Erythroblast (primary cell): ENCODE measurements at regions not wholly inside any gene's neighbourhood (a gene's known extent, or its start where the extent isn't known, plus 50 kb on each side); places are given as distances from the start of the nearest gene placed in this dataset.
"Not testable (repeated sequence)": the region's sequence is repeated elsewhere in the genome, so short reads cannot be mapped to it uniquely, and the experiment has no call there.

Experiments
- GATA1 ChIP-seq: IDR thresholded peaks from 2 replicates; pipeline ENCODE4 v1.6.1; 2011; ENCODE audit warnings: low read depth, mild to moderate bottlenecking, control low read depth, low read length, moderate library complexity
- POLR2A ChIP-seq: IDR thresholded peaks from 2 replicates; pipeline ENCODE4 v1.6.1; 2011; ENCODE audit warnings: mild to moderate bottlenecking, low read length

DNA sequence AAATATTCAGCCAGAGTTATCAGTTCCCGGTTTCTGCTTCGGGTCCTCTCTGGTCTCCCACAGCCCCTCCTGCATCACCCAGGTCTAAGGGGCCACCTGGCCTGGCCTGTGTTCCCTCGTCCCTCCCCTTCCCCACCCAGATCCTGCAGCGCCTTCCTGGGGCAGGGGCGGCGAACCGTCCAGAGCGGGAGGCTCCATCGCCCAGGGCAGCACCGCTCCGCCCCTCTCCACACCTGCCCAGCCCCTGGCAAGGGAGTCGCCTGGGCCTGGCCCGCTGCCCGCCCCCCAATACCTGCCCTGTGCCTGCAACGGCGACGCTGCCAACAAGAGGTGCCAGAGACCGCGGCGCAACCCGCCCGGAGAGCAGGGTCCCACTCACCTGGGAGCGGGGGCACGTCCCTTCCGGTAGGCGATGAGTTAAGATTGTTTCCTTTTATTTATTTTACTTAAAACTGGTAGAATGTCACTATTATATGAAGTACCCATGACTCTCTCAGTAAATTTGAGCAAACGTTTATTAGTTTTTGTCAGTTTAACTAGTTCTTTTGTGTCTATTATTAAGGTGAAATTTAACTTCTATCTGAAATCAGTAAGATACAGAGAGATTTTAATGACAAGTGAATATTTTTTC lies 1641.1 kb downstream of the SPATA31A7 start:
- TF ChIP-seq POLR2A, GATA1: not testable (repeated sequence)
